Loucy (cell line): ENCODE measurements at regions not wholly inside any gene's neighbourhood (a gene's known extent, or its start where the extent isn't known, plus 50 kb on each side); places are given as distances from the start of the nearest gene placed in this dataset.

Experiments
- H2AFZ ChIP-seq: fragments of 200-600 bp; sonication (generic); 2 replicates; pipeline ENCODE4 v1.6.0; 2016; ENCODE audit warnings: antibody characterized with exemption, mild to moderate bottlenecking, low read length, moderate library complexity
- H3F3A ChIP-seq: fragments of 200-600 bp; 2 replicates; pipeline ENCODE4 v1.6.0; 2016; ENCODE audit warnings: antibody characterized with exemption, low read depth, mild to moderate bottlenecking
- H3K27me3 ChIP-seq: fragments of 200-600 bp; sonication (generic); 2 replicates; pipeline ENCODE4 v1.6.1; 2014; ENCODE audit warnings: low read length, mild to moderate bottlenecking; ENCODE audit not compliant: insufficient read depth, poor library complexity, severe bottlenecking
- H3K36me3 ChIP-seq: fragments of 200-600 bp; sonication (generic); 2 replicates; pipeline ENCODE4 v1.6.1; 2016; ENCODE audit warnings: low read length; ENCODE audit not compliant: insufficient read depth
- H3K4me1 ChIP-seq: fragments of 200-600 bp; sonication (generic); 2 replicates; pipeline ENCODE4 v1.5.1; 2014; ENCODE audit warnings: low read length, mild to moderate bottlenecking; ENCODE audit not compliant: insufficient read depth, poor library complexity, severe bottlenecking
- H3K4me2 ChIP-seq: fragments of 200-600 bp; sonication (generic); 2 replicates; pipeline ENCODE4 v1.6.0; 2014; ENCODE audit warnings: antibody characterized with exemption, low read length, low read depth, mild to moderate bottlenecking; ENCODE audit not compliant: poor library complexity, severe bottlenecking
- H3K4me3 ChIP-seq: fragments of 200-600 bp; sonication (generic); 2 replicates; pipeline ENCODE4 v1.5.1; 2014; ENCODE audit warnings: low read length, mild to moderate bottlenecking, mixed read lengths; ENCODE audit not compliant: poor library complexity, severe bottlenecking
- H3K79me2 ChIP-seq: fragments of 200-600 bp; sonication (generic); 2 replicates; pipeline ENCODE4 v1.6.1; 2014; ENCODE audit warnings: low read length; ENCODE audit not compliant: insufficient read depth
- H3K9ac ChIP-seq: fragments of 200-600 bp; sonication (generic); 2 replicates; pipeline ENCODE4 v1.6.0; 2014; ENCODE audit warnings: mild to moderate bottlenecking, low read depth, low read length, moderate library complexity; ENCODE audit not compliant: poor library complexity, severe bottlenecking
- H3K9me2 ChIP-seq: fragments of 200-600 bp; sonication (generic); replicated peaks from 2 replicates; pipeline ENCODE4 v1.6.1; 2016; ENCODE audit warnings: low read depth, low read length, mixed read lengths
- H3K9me3 ChIP-seq: fragments of 200-600 bp; sonication (generic); 2 replicates; pipeline ENCODE4 v1.6.1; 2014; ENCODE audit warnings: mild to moderate bottlenecking, antibody characterized with exemption, low read length, low read depth; ENCODE audit not compliant: insufficient read depth
- H4K20me1 ChIP-seq: fragments of 200-600 bp; sonication (generic); 2 replicates; pipeline ENCODE4 v1.6.0; 2014; ENCODE audit warnings: antibody characterized with exemption, low read length, mild to moderate bottlenecking; ENCODE audit not compliant: insufficient read depth, poor library complexity, severe bottlenecking
- EZH2phosphoT487 ChIP-seq: fragments of 200-600 bp; IDR thresholded peaks from 2 replicates; pipeline ENCODE4 v1.6.1; 2018; ENCODE audit warnings: antibody characterized with exemption, mild to moderate bottlenecking, moderate library complexity, borderline replicate concordance
- TF ChIP-seq, protein P1 (sequence below): fragments of 200-600 bp; sonication (generic); conservative IDR thresholded peaks from 2 replicates; pipeline ENCODE4 v1.5.1; 2014; ENCODE audit warnings: mild to moderate bottlenecking, antibody characterized with exemption, low read length

GRCh38 chr1:168476588-168477385 lies 67.0 kb downstream of the XCL2 start:
- H3K9ac ChIP-seq, result no peak overlapping the region
- H3K9me3 ChIP-seq, result peaks cover 15% of the 10 kb centered on the region; the same call in 1 of the 2 replicates
- H3K9me2 ChIP-seq, result no peaks in the 10 kb centered on the region
- peaks cover 3% of the 10 kb centered on the region; the same call in 1 of the 2 replicates for H3F3A ChIP-seq
- TF ChIP-seq, protein P1, sequence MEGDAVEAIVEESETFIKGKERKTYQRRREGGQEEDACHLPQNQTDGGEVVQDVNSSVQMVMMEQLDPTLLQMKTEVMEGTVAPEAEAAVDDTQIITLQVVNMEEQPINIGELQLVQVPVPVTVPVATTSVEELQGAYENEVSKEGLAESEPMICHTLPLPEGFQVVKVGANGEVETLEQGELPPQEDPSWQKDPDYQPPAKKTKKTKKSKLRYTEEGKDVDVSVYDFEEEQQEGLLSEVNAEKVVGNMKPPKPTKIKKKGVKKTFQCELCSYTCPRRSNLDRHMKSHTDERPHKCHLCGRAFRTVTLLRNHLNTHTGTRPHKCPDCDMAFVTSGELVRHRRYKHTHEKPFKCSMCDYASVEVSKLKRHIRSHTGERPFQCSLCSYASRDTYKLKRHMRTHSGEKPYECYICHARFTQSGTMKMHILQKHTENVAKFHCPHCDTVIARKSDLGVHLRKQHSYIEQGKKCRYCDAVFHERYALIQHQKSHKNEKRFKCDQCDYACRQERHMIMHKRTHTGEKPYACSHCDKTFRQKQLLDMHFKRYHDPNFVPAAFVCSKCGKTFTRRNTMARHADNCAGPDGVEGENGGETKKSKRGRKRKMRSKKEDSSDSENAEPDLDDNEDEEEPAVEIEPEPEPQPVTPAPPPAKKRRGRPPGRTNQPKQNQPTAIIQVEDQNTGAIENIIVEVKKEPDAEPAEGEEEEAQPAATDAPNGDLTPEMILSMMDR, result no peak
- TF ChIP-seq EZH2phosphoT487, result no peak
- no peaks in the 10 kb centered on the region for H3K79me2 ChIP-seq
- H3K27me3 ChIP-seq, result no peaks in the 10 kb centered on the region
- H3K4me2 ChIP-seq, result no peak overlapping the region
- no peaks in the 10 kb centered on the region for H4K20me1 ChIP-seq
- no peaks in the 10 kb centered on the region for H3K36me3 ChIP-seq
- H2AFZ ChIP-seq, result no peak overlapping the region
- peaks cover 26% of the 10 kb centered on the region for H3K4me1 ChIP-seq
- H3K4me3 ChIP-seq, result no peak overlapping the region

DNA sequence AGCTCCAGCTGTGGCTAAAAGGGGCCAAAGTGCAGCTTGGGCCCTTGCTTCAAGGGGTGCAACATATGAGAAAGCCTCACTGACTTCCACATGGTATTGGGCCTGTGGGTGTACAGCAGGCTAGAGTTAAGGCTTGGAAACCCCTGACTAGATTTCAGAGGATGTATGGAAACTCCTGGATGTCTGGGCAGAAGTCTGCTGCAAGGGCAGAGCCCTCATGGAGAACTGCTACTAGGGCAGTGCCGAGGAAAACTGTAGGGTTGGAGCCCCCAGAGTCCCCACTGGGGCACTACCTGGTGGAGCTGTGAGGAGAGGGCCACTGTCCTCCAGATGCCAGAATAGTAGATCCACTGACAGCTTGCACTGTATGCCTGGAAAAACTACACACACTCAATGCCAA lies 69.5 kb downstream of the XCL2 start:
- Histone ChIP-seq H3K4me2 (no peak overlapping the region), H3K4me1 (peaks cover 26% of the 10 kb centered on the region), H3K9ac (no peak overlapping the region), H3F3A (peaks cover 3% of the 10 kb centered on the region; the same call in 1 of the 2 replicates), H3K27me3 (no peaks in the 10 kb centered on the region), H3K9me2 (no peaks in the 10 kb centered on the region), H3K9me3 (peaks cover 15% of the 10 kb centered on the region; the same call in 1 of the 2 replicates), H3K4me3 (no peak overlapping the region), H2AFZ (no peak overlapping the region), H4K20me1 (no peaks in the 10 kb centered on the region), H3K79me2 (no peaks in the 10 kb centered on the region), H3K36me3 (no peaks in the 10 kb centered on the region)
- no peak for TF ChIP-seq EZH2phosphoT487
- TF ChIP-seq, protein P1, result no peak

DNA sequence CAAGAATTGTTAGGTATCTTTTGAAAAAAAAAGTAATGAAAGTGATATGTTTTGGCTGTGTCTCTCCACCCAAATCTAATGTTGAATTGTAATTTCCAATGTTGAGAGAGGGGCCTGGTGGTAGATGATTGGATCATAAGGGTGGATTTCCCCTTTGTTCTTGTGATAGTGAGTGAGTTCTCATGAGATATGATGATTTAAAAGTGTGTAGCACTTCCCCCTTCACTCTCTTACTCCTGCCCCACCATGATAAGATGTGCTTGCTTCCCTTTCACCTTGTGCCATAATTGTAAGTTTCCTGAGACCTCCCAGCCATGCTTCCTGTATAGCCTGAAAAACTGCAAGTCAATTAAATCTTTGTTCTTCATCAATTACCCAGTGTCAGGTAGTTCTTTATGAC lies 70.7 kb downstream of the XCL2 start:
- H3K79me2 ChIP-seq, result no peaks in the 10 kb centered on the region
- no peak overlapping the region for H2AFZ ChIP-seq
- peaks cover 3% of the 10 kb centered on the region; the same call in 1 of the 2 replicates for H3F3A ChIP-seq
- TF ChIP-seq, protein P1, result no peak
- no peak for TF ChIP-seq EZH2phosphoT487
- H3K4me2 ChIP-seq, result no peak overlapping the region
- peaks cover 15% of the 10 kb centered on the region; the same call in 1 of the 2 replicates for H3K9me3 ChIP-seq
- no peak overlapping the region for H3K9ac ChIP-seq
- H3K27me3 ChIP-seq, result no peaks in the 10 kb centered on the region
- H4K20me1 ChIP-seq, result no peaks in the 10 kb centered on the region
- no peak overlapping the region for H3K4me3 ChIP-seq
- H3K9me2 ChIP-seq, result no peaks in the 10 kb centered on the region
- peaks cover 35% of the 10 kb centered on the region for H3K4me1 ChIP-seq
- H3K36me3 ChIP-seq, result no peaks in the 10 kb centered on the region
